ENCODE measurements at regions not wholly inside any gene's neighbourhood (a gene's known extent, or its start where the extent isn't known, plus 50 kb on each side); places are given as distances from the start of the nearest gene placed in this dataset.
A peak's percentile ranks its signal among the peaks of the same experiment; 100 is the strongest.

DNA sequence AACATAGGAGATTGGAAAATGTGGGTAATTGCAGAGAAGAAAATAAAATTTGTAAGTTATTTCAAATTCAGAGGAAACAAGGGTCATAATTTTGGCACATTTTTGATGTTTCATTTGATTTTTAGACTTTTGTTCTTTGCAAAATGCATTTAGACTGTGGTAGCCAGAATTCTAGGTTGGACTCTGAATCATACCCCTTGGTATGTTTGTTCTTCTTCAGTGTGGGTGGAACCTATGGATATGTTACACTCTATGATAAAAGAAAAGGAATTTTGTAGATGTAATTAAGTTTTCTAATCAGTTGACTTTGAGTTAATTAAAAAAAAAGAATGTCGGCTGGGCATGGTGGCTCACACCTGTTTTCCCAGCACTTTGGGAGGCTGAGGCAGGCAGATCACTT, 827.0 kb downstream of the AACS start:
- DNase-seq = no peak

DNA sequence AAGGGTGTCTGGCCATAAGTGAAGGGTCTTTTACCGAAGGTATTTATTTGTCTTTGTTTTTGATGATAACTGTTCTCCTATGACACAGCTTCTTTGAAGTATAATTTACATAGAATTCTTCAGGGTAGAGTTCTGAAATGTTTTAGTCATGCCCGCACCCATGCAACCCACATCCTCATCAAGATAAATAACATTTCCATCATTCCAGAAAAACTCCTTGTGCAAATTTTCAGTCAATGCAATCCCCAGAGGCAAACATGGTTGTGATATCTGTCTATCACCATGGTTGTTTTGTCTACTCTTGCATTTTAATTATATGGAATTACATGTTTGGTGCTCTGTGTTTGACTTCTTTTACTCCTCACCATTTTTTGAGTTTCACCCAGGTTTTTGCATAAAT, 837.8 kb downstream of the AACS start:
- DNase-seq = no peak

DNA sequence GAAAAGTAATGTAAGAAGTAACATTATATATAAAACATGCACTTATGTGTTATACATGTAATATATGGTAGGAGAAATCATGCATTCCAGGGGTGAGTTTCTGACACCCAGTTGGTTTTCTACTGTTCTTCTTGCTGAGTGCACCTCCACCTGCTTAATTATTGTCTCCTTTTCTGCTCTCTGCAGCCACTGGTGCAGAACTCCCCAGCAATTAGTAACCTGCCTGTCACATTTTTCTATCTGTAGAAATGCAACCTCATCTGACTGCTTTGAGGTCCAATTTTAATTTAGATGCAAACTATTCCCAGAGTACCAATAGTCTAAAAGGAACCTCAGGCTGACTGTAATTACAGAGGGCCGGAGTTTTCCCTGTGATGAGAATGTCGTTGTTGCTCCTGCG, 842.1 kb downstream of the AACS start:
- no peak for DNase-seq

DNA sequence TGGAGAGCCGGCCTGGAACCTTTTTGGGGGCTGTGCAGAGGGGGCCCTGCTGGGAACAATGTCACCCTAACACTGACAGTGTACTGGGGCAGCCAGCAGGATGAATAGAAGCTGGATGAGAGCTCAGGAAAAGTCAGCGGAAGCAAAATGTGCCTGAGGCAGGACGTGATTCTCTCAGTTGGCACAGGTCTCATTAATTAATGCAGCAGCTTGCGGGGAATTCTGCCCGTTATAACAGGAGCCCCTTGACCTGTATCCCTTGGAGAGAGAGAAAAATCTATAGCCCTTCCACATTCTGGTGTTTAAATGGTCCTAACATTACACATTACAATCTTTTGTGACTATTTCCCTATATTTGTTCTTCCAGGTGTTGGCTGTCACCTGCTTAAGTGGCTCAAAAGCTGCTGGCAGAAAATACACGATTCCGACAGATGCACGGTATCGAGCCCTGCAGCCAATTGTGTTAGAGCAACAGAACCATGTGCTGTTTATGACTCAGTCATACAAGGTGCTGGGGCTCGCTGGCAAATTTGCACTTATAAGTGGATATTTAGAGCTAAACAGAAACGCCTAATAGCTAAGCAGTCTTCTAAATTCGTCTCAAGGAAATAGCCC, 854.7 kb downstream of the AACS start:
- no peak for DNase-seq

DNA sequence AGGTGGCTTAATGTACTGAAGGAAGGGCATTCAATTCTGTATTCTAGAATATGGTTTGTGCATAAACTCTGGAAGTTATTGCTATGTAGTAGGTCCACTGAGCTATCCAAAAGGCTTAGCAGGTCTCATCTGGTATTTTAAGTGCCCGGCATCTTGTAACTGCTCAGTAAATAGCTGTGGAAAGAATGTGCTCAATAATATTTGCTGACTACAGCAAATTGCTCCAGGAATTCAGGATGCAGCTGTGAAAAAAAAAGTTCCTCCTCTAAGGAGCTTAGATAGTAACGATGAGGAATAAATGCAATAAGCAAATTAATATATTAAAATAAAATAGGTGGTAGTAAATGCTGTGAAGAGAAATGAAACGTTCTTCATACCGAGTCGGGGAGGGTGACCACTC, 857.1 kb downstream of the AACS start:
- DNase-seq = no peak

DNA sequence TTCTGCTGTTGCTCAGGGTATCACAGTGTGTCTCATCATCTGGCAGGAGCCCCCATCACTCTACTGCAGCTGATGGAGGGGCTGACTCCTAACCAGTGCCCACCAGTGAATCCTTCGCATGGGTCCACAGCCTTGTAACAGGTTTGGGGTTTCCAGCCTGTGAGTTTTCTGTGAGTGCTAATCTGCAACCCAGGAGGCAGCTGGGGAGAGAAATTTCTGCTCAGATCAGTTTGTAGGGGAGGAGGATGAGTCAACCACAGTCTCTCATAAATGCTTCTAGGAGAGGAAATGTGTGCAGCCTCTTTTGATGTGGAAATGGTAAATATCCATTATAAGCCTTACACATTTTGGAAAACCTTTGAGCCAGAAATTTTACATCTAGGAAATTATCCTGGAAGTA, 871.3 kb downstream of the AACS start:
- no peak for DNase-seq

DNA sequence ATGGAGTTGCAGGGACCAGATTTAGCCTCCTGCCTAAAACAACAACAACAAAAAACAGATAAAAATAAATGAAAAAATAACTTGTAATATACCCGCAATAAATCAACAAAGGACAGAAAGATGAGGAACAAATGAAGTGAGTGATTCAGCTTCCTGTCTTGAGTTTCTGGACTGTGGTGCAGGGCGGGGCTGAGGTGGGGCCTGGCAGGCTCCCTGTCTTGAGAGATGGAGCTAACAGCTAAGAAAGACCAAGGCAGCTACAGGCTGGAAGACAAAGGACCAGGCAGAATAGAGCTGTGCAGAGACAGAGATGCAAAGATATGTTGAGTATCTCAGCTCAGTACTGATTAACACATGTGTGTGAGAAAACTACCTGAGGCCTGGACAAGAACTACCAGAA, 879.2 kb downstream of the AACS start:
- DNase-seq = no peak

DNA sequence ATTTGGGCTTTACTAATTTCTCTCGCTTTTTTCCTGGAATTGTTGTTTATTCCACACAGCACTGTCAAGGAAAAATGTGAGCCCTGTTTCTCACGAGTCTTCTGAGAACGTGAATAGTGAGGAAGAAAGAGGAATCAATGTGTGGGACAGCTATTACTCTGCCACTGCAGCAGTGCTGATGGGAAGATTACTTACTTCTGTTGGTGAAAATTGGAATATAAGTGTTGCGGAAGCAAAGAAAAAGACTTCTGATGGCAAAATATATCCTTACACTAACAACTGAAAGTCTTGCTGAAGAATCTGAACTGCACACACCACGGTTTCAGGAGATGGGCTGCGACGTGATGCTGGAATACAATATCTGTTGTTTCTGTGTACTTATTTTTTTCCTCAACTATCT, 884.2 kb downstream of the AACS start:
- no peak for DNase-seq

DNA sequence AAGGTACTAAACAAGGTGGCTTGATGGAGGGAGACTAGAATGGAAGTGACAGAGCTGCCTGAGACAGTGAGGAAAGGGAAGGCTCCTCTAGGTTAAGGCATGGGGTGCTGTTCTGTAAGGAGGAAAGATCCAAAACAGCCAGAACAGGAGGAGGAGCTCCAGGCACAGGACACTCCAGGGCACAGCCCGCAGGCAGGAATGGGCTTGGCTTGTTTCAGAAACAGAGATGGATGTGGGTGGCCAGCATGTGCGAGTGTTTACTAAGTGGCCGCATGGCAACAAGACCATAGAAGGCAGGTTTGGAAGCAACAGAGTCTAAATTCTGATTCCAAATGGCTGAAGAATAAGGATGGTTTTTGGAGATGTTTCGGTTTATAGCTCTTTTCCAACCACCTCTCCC, 889.1 kb downstream of the AACS start:
- DNase-seq = no peak

DNA sequence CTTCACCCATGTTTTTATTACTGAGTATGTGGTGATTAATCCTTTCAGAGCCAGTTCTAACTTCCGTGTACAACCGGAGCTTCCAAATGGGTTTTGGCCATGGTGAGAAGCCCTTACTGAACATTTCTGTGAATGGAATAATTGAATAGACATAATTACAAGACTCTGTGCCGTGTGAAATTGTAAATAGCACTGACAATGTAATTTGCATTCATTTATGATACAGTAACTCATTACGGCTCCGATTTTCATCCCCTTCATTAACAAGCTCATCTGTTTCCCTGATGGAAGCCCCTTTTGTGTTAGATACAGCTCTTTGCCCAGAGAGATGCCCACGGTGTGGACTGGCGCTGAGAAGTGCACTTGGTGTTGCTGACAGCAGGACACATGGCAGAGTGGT, 891.0 kb downstream of the AACS start:
- no peak for DNase-seq

DNA sequence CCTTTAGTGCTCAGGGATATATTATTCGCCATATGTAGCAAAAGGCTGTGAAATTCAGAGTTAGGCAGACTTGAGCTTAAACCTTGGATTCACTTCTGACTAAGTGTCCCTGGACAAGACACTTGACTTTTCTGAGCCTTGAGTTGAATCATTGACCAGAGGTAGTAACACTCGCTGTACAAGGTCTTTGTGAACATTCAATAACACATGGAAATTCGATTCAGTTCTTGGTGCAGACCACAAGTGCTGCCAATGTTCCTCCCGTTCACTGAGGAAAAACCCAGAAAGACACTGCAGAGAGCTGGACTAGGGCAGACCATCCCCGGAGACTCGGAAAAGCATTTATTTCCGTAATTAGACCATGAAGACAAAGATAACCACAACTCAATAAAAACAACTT, 901.4 kb downstream of the AACS start:
- no peak for DNase-seq

DNA sequence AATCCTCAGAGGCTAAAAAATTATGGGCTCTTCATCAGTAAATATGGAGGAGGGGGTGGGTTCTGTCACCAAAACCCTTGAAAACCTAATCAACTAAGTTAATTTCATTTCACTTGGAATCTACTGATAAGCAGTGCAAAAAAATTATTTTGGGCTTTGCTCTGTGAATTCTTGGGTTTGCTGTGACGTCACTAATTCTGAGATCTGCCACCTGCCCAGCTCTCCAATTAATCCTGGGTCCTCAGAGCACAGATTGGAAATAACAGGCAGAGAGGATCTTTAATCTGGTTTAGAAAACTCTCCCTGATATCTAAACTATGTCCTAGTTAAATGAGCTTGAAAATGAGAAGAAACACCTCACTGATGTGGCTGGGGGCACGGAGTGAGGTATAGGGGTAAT, 903.2 kb downstream of the AACS start:
- DNase-seq = no peak

DNA sequence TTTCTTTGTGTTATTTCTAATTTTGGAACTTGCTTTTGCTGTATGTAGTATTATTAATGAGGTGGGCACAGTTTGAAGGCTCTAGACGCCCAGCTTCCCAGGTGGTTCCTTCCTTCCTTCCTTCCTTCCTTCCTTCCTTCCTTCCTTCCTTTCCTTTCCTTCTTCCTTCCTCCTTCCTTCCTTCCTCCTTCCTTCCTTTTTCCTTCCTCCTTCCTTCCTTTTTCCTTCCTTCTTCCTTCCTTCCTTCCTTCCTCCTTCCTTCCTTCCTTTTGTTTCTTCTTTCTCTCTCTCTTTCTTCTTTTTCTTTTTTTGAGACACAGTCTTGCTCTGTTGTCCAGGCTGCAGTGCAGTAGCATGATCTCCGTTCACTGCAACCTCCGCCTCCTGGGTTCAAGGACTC, 906.7 kb downstream of the AACS start:
- DNase-seq = no peak

DNA sequence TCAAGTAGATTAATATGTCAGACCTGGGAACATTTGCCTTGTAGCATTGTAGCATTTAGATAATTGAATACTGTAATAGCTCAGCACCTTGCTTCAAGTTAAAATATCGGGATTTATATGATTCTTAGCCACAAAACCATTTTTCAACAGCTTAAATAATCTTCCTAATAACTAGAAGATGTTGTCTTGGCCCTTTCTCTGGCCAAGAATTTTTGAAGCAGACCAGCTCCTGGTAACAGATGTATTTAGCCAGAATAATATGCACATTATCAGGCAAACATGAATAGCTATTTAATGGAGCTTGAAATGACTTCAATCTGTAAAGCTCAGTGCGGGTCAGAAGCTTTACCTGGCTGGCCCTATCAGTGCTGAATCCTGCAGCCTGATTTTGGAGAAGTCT, 913.1 kb downstream of the AACS start:
- no peak for DNase-seq

DNA sequence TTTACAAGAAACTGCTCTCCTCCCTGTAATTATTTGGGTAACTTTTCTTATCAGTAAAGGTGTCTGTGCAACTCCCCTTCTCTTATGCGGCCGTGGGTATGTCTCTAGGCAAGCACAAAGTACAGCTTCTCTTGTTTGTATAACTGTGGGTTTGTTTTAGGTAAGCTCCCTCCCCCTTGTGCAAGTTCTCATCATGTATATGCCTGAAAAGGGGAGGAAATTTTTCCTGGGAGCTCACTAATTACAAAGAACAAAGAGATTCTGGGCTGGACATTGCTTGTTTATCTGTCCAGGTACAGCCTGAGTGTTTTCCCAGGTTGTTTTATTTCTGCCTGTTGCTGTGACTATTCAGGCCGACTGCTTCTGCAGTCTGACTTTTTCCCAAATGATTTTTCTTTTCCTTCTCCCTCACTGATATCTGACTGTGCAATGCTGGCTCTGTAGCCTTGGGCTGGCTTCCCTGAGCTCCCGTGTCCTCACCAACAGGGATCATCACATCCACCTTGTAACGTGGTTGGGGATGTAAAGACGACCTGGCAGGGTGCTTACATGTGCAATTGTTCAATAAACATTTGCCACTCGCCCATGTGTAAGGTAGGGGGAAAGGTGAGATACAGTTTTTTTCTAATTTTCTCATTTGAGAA, 916.5 kb downstream of the AACS start:
- no peak for DNase-seq

DNA sequence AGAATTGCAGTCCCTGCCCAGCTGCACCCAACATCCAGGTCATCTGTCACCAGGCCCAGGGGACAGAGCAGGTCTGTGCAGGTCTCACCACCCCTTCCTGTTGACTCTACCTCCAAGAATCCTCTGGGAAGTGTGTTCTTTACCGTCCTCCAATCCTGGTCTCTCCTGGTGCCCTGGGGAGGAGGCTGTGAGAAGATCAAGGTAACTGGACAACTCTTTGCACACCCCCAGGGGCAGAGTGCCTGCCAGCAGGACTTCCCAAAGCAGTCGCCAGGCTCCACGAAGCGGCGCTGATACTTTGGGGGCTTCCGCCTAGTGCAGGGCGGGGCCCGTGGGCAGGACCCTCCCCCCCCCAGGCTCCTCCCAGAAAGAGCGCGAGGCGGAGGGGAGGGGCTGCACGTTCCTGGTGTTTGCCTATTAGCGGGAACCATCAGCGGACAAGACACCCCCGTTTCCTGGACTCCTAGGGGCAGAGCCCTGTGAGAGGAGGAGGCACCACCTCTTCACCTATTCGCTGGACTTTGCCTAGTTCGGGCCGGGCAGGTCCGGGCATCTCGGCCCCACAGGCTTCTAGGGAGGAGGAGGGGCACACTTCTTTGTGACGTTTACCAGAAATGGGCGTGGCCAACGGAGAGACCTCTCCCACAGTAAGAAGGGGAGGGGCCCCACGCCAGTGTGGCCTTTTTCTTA, 918.0 kb downstream of the AACS start:
- DNase-seq = peak in 2 of 14 donors; percentile 5 to 6

DNA sequence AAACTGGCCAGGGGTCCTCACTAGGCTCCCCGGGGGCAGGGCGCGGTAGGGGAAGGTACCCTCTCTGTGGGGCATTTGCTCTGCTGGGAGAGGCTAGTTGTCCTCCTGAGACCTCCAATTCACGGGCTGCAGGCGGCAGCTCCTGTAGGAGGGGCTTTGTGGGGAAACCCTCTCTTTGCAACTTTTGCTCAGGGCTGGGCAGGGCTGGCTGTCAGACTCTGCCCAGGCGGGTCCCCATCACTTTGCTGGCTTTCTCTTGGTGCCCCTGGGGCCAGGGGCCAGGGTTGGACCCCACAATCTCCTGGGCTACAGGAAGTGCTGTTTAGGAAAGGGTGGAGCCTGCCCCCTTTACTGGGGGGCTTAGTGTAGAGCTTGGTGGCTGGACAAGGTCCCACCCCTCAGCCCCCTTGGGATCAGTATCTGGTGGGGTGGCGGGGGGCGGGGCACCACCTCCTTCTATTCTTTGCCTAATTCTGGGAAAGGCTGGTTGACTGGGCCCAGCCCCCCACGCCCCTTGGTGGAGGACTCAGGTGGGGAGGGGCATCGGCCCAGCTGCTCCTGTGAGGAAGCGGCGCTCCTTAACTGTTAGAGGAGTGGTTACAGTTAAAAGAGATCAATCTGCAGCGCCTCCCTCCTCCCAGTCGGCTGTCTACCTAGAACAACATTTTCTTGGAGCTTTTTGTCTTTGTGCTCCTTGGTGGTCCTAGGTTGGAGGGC, 918.7 kb downstream of the AACS start:
- no peak for DNase-seq

DNA sequence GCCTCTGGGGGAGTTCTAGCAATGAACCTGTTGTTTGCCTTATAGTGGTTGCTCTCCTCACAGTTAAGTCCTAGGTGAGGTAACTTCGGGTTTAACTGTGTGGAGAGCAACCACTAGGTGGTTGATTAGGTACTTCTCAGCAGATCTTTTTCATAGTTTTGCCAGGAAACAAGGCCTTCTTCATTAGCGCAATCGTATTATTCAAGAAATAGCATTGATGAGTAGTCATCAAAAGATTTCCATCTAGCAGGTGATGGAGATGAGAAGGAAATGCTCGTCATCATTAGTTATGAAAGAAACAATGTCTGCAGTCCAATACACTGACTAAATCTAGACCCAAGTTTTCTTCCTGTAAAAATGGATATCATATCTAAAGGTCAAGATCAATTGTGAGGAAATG, 923.3 kb downstream of the AACS start:
- DNase-seq = no peak

DNA sequence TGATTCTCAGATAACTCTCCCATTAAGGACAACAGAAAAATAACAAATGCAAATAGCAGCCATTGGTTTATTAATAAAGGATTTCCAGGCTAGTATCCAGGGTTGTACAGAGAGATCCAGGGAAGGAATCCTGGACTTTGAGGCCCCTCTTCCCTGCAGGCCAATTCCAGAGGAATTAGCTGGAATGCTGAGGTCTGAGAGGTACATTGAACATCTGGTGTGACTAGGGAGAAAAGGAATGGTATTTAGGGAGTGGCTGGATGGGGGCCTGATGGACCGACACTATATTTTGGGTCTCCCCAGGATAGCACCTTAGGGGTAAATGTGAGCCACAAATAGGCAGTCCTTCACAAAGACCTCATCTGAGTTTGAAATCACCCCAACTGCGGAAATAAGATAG, 924.5 kb downstream of the AACS start:
- no peak for DNase-seq

DNA sequence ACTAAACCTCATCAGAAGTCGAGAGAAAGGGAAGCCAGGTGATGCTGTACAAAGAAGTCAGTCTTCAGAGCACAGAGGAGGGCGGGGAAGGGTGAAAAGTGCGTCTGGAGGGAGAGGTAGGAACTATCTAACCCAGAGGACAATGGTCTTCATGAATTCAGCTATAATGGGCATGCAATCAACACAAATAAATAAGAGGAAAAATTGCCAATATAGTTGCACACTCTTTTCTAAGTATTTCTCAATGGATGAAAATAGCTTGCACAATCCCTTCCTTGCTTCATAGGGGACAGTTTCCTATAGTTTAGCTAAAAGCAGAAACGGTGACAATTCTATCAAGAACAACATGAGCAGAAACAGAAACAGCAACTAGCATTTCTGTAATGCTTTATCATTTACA, 931.2 kb downstream of the AACS start:
- no peak for DNase-seq

DNA sequence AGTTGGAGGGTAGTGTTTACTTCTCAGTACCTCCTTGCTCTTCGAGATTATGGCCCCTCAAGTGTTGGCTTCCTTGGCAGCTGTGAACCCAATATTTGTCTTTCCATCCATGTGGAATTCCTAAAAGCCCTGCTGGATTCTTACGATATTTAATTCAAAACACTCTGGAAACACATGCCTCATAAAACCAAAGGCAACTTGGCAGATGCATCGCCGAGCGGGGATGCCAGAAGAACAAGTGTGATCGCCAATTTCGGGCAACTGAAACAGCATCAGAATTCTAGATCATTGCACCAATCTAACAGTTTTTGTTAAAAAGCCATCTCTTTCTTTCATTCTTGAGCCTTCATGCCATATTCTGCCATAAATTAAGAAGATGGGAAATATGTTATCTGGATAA, 934.4 kb downstream of the AACS start:
- peak in 2 of 14 donors; percentile 1 to 18 for DNase-seq

DNA sequence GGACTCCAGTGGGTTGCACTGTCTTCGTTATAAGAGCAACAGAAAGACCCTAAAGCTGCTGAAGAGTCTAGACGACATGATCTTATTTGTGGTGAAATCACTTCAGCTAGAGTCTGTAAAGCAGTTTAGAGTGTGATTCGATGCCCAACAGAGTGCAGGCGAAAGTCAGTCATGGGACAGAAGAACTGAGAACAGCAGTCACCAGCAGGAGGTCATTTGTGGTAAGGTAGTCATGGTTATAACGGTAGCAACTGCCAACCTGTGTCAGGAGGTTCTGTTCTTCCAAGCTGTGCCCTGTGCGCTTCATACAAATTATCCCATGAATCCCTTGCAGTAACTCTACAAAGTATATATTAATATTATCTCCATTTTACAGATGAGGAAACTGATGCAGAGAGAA, 954.1 kb downstream of the AACS start:
- DNase-seq = no peak

DNA sequence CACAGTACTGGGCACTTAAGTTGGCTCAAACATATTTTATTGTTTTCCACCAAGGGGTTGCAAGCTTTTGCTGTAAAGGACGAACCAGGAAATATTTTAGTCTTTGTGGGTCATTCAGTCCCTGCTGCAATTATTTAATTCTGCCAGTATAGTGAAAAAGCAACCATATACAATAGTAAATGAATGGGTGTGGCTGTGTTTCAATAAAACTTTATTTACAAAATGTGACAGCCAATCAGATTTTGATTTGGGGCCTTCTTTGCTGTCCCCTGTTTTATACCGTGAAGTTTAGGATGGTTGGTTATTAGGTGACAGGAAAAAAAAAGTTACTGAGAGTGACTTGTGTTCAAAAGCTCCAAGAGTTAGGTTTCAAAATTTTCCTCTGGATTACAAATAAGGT, 956.4 kb downstream of the AACS start:
- no peak for DNase-seq

DNA sequence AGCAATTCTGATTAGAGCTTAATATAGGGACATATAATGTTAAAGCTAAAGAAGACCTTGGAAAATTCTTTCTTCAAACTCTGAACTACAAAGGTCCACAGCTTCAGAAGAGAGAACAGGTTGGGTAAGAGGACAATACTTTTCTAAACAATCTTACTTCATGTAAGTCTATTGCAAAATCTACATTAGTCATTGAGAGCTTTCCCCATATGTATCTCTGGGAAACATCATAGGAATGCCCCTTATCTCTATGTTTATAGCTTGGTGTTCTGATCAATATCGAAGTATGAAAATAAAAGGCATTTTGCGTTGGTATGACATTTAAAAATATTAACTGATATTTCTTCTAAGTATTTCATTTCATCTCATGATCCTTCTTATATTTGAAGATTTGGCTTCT, 962.6 kb downstream of the AACS start:
- DNase-seq = no peak

Measured in C1 segment of cervical spinal cord (tissue), 14 donors.